DND-41 (cell line): ENCODE measurements at regions not wholly inside any gene's neighbourhood (a gene's known extent, or its start where the extent isn't known, plus 50 kb on each side); places are given as distances from the start of the nearest gene placed in this dataset.

ENCODE experiments used
- ATAC-seq: fragments of 200-7000 bp; cut with Tn5 transposase; 3 replicates; pipeline ENCODE4 v1.9.1; 2021; ENCODE audit warnings: low read depth; ENCODE audit not compliant: insufficient read depth
- DNase-seq: peaks from one replicate; pipeline ENCODE4 v3.0.0-alpha.2; 2020
- H2AFZ ChIP-seq: 2 replicates; pipeline ENCODE4 v1.6.0; 2012; ENCODE audit warnings: low read depth, low read length
- H3K27ac ChIP-seq: 2 replicates; pipeline ENCODE4 v1.5.1; 2012; ENCODE audit warnings: low read length, inconsistent platforms
- H3K27me3 ChIP-seq: fragments of 200-600 bp; sonication (generic); 2 replicates; pipeline ENCODE4 v1.6.0; 2012; ENCODE audit warnings: low read length, mild to moderate bottlenecking, inconsistent platforms; ENCODE audit not compliant: insufficient read depth, poor library complexity
- H3K36me3 ChIP-seq: 2 replicates; pipeline ENCODE4 v1.5.1; 2012; ENCODE audit warnings: low read length, inconsistent platforms; ENCODE audit not compliant: insufficient read depth
- H3K4me1 ChIP-seq: 2 replicates; pipeline ENCODE4 v1.5.1; 2012; ENCODE audit warnings: mild to moderate bottlenecking, low read length; ENCODE audit not compliant: insufficient read depth
- H3K4me2 ChIP-seq: 2 replicates; pipeline ENCODE4 v1.6.0; 2012; ENCODE audit warnings: mild to moderate bottlenecking, moderate library complexity, low read length, inconsistent platforms; ENCODE audit not compliant: insufficient read depth
- H3K4me3 ChIP-seq, 2 experiments: fragments of 200-600 bp in 1 of 2; shearing (Covaris generic) in 1 of 2; 2 replicates each; pipeline ENCODE4 v1.5.1; 2012 to 2016; ENCODE audit warnings: inconsistent platforms in 2 of 2, low read length in 2 of 2, mild to moderate bottlenecking in 2 of 2, low read depth in 1 of 2, moderate library complexity in 1 of 2
- H3K79me2 ChIP-seq: 2 replicates; pipeline ENCODE4 v1.6.0; 2012; ENCODE audit warnings: low read length, inconsistent platforms; ENCODE audit not compliant: insufficient read depth
- H3K9ac ChIP-seq: 2 replicates; pipeline ENCODE4 v1.6.0; 2012; ENCODE audit warnings: low read depth, mild to moderate bottlenecking, inconsistent platforms, low read length, moderate library complexity
- H3K9me3 ChIP-seq: 2 replicates; pipeline ENCODE4 v1.5.1; 2012; ENCODE audit warnings: low read length, moderate library complexity, mild to moderate bottlenecking, inconsistent platforms; ENCODE audit not compliant: insufficient read depth, severe bottlenecking
- H4K20me1 ChIP-seq: 2 replicates; pipeline ENCODE4 v1.6.0; 2012; ENCODE audit warnings: low read length; ENCODE audit not compliant: insufficient read depth
- EZH2 ChIP-seq: IDR thresholded peaks from 3 replicates; pipeline ENCODE4 v1.6.1; 2012; ENCODE audit warnings: borderline replicate concordance, low read depth, mild to moderate bottlenecking, moderate library complexity, low read length, inconsistent platforms; ENCODE audit not compliant: severe bottlenecking
- TF ChIP-seq, protein P1 (sequence below): IDR thresholded peaks from 2 replicates; pipeline ENCODE4 v1.5.1; 2012; ENCODE audit warnings: borderline replicate concordance, low read length, moderate library complexity, mild to moderate bottlenecking; ENCODE audit not compliant: poor library complexity, severe bottlenecking; ENCODE audit errors: extremely low read depth

DNA sequence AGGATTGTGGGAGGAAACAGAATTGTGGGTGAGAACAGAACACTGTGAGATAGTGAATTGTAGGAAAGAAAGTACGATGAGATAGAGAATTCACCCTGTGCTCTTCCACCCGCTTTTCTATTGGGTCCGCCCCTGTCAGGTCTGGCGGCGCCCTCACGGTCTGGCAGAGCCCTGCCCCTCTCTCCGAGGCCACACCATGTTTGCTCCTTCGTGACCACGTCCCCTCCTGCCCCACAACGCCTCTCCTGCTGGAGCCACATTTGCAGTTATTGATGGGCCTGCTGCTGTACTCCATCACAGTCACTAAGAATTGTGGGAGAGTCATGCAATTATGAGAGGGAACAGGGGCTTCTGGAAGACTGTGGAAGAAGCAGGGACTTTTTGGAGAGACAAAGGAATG is 473.1 kb downstream of the KLF12 start:
- Histone ChIP-seq H3K4me3 (no peak overlapping the region), H3K4me2 (no peak overlapping the region), H3K9ac (no peak overlapping the region), H4K20me1 (no peaks in the 10 kb centered on the region), H3K27me3 (no peaks in the 10 kb centered on the region), H3K27ac (no peak overlapping the region), H3K36me3 (no peaks in the 10 kb centered on the region), H2AFZ (no peak overlapping the region), H3K79me2 (no peaks in the 10 kb centered on the region), H3K4me1 (no peaks in the 10 kb centered on the region), H3K9me3 (no peaks in the 10 kb centered on the region)
- no peak for TF ChIP-seq EZH2
- TF ChIP-seq, protein P1, sequence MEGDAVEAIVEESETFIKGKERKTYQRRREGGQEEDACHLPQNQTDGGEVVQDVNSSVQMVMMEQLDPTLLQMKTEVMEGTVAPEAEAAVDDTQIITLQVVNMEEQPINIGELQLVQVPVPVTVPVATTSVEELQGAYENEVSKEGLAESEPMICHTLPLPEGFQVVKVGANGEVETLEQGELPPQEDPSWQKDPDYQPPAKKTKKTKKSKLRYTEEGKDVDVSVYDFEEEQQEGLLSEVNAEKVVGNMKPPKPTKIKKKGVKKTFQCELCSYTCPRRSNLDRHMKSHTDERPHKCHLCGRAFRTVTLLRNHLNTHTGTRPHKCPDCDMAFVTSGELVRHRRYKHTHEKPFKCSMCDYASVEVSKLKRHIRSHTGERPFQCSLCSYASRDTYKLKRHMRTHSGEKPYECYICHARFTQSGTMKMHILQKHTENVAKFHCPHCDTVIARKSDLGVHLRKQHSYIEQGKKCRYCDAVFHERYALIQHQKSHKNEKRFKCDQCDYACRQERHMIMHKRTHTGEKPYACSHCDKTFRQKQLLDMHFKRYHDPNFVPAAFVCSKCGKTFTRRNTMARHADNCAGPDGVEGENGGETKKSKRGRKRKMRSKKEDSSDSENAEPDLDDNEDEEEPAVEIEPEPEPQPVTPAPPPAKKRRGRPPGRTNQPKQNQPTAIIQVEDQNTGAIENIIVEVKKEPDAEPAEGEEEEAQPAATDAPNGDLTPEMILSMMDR = no peak
- DNase-seq = no peak
- ATAC-seq = no peak

DNA sequence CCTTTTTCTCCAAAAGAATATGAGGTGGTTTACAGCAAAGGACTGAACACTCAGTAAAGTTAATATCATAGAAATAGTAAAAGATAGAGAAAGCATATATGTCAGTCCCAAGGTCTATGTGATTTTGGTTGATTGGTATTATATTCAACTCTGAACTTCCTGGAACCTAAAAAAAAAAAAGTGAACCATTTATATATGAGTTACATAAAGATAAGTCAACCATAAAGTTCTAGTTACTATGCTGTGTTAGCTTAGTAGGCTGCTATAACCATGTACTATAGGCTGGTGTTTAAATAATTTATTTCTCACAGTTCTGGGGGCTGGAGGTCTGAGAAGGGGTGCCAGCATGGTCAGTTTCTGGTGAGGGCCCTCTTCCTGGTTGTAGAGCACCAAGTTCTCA is 475.6 kb downstream of the KLF12 start:
- Histone ChIP-seq H2AFZ (no peak overlapping the region), H3K9ac (no peak overlapping the region), H3K4me1 (no peaks in the 10 kb centered on the region), H3K36me3 (no peaks in the 10 kb centered on the region), H4K20me1 (no peaks in the 10 kb centered on the region), H3K27ac (no peak overlapping the region), H3K4me2 (no peak overlapping the region), H3K79me2 (no peaks in the 10 kb centered on the region), H3K27me3 (no peaks in the 10 kb centered on the region), H3K4me3 (no peak overlapping the region), H3K9me3 (no peaks in the 10 kb centered on the region)
- TF ChIP-seq EZH2 = no peak
- TF ChIP-seq, protein P1 = no peak
- no peak for ATAC-seq
- no peak for DNase-seq

DNA sequence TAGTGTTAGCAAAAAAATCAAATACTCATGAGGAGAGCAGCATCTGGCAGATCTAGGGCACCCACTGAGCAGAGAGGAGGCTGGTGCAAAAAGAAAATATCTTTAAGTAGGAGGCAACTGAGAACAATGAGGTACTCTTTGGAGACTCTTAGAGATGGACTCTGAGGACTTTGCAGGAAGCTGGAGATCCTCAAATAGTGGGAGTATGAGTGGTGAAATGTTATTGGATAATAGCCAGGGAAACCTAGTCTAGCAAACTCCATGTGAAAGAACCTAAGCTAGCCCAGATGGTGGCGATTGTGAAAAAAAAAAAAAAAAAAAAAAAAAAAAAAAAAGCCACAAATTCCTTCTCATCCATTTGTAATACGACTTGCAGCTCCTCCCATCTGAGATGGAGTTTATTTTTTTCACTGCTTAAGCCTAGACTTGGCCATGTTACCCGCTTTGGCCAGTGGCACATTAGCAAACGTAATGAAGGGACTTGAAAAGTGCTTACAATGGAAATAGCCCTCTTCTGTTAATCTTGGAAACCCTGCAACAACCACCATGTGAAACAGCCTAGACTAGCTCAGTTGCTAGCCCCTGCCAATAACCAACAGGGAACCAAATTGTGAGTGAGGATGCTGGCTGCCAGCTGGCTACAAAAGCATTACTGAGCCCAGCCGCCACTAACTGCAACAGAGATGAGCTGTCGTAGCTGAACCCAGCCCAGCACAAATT is 476.2 kb downstream of the KLF12 start:
- Histone ChIP-seq H3K4me1 (no peaks in the 10 kb centered on the region), H3K27me3 (no peaks in the 10 kb centered on the region), H4K20me1 (no peaks in the 10 kb centered on the region), H3K9me3 (no peaks in the 10 kb centered on the region), H3K36me3 (no peaks in the 10 kb centered on the region), H3K4me2 (no peak overlapping the region), H3K79me2 (no peaks in the 10 kb centered on the region), H3K27ac (no peak overlapping the region), H2AFZ (no peak overlapping the region), H3K9ac (no peak overlapping the region), H3K4me3 (no peak overlapping the region)
- TF ChIP-seq, protein P1 = no peak
- TF ChIP-seq EZH2 = no peak
- DNase-seq (no peak), ATAC-seq (no peak)
